ENCODE measurements at regions not wholly inside any gene's neighbourhood (a gene's known extent, or its start where the extent isn't known, plus 50 kb on each side); places are given as distances from the start of the nearest gene placed in this dataset.
"Not testable (repeated sequence)": the region's sequence is repeated elsewhere in the genome, so short reads cannot be mapped to it uniquely, and the experiment has no call there.

DNA sequence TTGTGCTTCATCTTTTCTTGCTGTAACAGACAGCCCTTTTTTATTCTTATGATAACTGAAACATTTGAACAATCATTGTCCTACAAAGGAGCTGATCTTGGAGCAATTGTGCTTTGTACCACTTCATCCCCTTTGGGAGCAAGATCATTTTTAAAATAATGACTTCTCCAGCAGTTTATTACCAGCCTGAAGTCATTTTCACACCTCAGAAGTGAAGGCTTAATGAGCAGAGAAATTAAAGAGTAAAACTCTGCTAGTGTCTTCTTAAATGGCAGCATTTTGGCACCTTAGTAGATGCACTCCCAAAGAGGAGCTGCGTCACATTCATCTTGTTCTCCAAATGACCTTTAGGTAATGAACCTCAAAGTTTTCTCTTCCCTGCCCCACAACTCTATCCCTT lies 439.6 kb upstream of the CAMK1G start:
- Histone ChIP-seq H3K36me3 (replicated peaks) (no peaks in the 10 kb centered on the region), H3K9me3 (no peaks in the 10 kb centered on the region), H3K4me3 (no peak overlapping the region), H3K27me3 (ENCODE audit: low read depth) (no peaks in the 10 kb centered on the region), H3K4me1 (no peaks in the 10 kb centered on the region)
- in situ Hi-C loops (cut with MboI; ENCODE audit: low sequenced_read_pairs) = no loop called here
- no peak for DNase-seq (ENCODE audit: low spot score in 2 of 2)

DNA sequence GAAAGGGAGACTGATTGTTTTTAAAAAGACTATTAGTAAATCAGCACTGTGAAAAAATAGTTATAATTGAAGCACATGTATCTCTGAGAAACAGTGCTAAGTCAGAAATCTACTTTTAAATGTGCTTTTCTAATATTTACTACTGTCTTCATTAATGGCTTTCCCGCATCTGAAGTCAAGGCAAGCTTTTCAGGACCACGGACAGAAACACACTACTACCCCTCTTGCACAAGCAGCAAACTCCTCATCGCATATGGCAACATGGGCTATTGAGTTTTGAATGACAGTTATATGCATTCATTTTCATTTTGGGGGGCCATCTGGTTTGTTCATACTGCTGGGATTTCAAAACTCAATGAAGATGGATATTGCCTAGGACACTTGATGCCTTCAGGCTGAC lies 433.4 kb upstream of the CAMK1G start:
- H3K9me3 ChIP-seq = no peaks in the 10 kb centered on the region
- H3K27me3 ChIP-seq (ENCODE audit: low read depth) = no peaks in the 10 kb centered on the region
- H3K4me1 ChIP-seq = no peaks in the 10 kb centered on the region
- no peaks in the 10 kb centered on the region for H3K36me3 ChIP-seq (replicated peaks)
- no peak overlapping the region for H3K4me3 ChIP-seq
- in situ Hi-C loops (cut with MboI; ENCODE audit: low sequenced_read_pairs) = no loop called here
- peak in 1 of 2 experiments; percentile 21 for DNase-seq (ENCODE audit: low spot score in 2 of 2)

DNA sequence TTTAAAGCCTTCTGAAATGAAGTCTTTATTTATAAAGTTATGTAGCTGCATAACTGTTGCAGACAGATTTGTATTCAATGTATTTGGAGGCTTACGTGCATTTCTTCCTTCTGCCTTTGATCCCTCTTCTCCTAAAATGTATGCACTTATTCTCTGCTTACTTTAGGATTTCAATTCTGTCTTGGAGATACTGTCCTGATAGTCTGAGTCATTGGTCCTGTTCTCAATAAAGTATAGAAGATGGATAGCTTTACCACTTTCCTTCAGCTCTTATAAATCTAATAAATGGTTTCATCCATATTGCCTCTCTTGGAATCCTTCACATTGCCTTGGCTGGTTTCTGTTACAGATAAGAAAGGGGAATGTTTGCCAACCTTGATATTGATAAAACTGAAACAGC lies 430.1 kb upstream of the CAMK1G start:
- Histone ChIP-seq H3K4me1 (no peaks in the 10 kb centered on the region), H3K9me3 (no peaks in the 10 kb centered on the region), H3K27me3 (ENCODE audit: low read depth) (no peaks in the 10 kb centered on the region), H3K36me3 (replicated peaks) (no peaks in the 10 kb centered on the region), H3K4me3 (no peak overlapping the region)
- in situ Hi-C loops (cut with MboI; ENCODE audit: low sequenced_read_pairs) = no loop called here
- no peak for DNase-seq (ENCODE audit: low spot score in 2 of 2)

DNA sequence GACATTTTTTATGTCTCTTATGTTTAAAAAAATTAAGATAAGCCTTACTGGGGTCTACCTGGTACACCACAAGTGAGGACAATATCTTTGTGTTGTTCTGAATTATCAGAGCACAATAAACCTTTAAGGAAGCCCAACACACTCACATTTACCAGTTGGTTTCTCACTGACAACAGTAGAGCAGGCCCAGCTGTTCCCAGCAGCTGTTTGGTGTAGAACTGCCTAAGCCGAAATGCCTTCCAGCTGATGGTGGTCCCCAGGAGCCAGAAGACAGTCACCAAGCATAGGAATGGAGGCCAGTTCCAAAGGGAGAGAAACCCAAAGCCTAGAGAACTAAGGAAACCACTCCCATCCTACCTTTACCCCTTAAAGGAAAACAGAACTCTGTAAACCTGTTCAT lies 428.6 kb upstream of the CAMK1G start:
- H3K4me1 ChIP-seq = no peaks in the 10 kb centered on the region
- H3K36me3 ChIP-seq (replicated peaks) = no peaks in the 10 kb centered on the region
- no peaks in the 10 kb centered on the region for H3K9me3 ChIP-seq
- H3K27me3 ChIP-seq (ENCODE audit: low read depth) = no peaks in the 10 kb centered on the region
- H3K4me3 ChIP-seq = no peak overlapping the region
- no peak for DNase-seq (ENCODE audit: low spot score in 2 of 2)
- in situ Hi-C loops (cut with MboI; ENCODE audit: low sequenced_read_pairs) = no loop called here

DNA sequence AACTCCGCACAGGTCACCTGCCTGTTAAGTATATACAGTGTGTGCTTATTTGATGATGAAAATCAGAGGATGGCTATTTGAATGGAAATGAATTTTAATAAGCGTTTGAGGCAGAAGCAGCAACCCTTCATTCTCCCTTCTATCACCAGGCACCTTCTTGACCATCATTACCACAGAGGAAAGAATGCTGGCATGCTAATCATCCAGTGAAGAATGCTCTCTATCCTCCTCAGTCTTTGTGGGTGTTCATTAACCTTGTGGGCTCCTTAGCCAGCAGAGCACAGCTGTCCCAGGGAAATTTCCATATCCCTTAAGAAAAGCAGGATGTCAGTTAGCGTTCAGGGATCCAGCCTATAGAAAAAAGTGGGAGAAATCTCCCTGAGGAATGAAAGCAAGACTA lies 428.0 kb upstream of the CAMK1G start:
- Histone ChIP-seq H3K36me3 (replicated peaks) (no peaks in the 10 kb centered on the region), H3K27me3 (ENCODE audit: low read depth) (no peaks in the 10 kb centered on the region), H3K4me1 (no peaks in the 10 kb centered on the region), H3K4me3 (no peak overlapping the region), H3K9me3 (no peaks in the 10 kb centered on the region)
- DNase-seq (ENCODE audit: low spot score in 2 of 2) = no peak
- in situ Hi-C loops (cut with MboI; ENCODE audit: low sequenced_read_pairs) = no loop called here

DNA sequence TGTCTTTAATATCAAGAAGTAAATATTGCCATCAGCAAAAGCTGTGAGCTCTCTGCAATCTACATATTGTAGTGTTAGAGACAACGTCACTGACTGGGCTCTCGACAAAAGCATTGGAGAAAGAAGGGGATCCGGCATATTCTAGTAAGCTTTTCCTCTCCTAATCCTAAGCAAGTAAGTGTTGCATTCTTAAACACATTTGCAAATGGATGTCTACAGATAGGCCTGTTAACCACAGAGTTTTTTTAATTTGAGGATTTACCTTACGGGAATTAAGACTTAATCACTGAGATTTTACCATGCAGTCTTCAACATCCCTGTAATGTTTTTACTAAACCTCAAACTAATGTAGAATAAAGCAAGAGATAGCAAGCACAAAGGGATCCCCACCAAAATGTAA lies 426.5 kb upstream of the CAMK1G start:
- DNase-seq (ENCODE audit: low spot score in 2 of 2) = no peak
- H3K36me3 ChIP-seq (replicated peaks) = no peaks in the 10 kb centered on the region
- in situ Hi-C loops (cut with MboI; ENCODE audit: low sequenced_read_pairs) = no loop called here
- no peaks in the 10 kb centered on the region for H3K27me3 ChIP-seq (ENCODE audit: low read depth)
- H3K4me1 ChIP-seq = no peaks in the 10 kb centered on the region
- H3K4me3 ChIP-seq = no peak overlapping the region
- H3K9me3 ChIP-seq = no peaks in the 10 kb centered on the region

DNA sequence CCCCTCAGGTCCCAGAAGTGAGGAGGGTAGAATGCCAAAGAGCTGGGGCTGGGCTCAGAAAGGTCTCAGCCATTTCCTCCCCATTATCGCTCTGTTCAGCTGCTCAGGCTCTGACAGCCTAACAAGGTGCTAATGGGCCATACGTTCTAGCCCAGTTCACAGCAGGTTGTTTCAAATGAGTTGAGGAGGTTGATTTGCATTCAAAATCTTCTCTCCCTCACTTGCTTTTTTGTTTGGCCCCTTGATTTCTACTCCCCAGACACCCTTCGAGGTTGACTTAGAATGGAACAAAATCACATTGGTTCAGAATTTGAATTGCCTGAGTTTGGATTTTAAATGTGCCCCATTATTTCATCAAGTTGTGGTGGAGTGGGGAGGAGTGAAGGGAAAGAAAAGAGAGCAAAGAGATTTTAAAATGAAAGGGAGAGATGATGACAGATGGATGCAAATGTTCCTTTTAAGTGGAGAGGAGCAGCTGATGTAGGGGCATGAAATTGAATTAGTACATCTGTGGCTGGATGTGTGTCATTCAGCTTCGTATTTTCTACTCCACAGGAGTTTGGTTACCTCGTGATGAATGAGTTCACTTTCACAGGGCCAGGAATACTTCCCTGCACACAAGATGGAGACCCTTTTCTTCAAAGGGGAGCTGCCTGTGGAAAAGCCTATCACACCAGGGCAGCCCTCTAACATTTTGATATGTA lies 425.8 kb upstream of the CAMK1G start:
- no peak for DNase-seq (ENCODE audit: low spot score in 2 of 2)
- Histone ChIP-seq H3K4me1 (no peaks in the 10 kb centered on the region), H3K9me3 (no peaks in the 10 kb centered on the region), H3K27me3 (ENCODE audit: low read depth) (no peaks in the 10 kb centered on the region), H3K4me3 (no peak overlapping the region), H3K36me3 (replicated peaks) (no peaks in the 10 kb centered on the region)
- in situ Hi-C loops (cut with MboI; ENCODE audit: low sequenced_read_pairs) = no loop called here

DNA sequence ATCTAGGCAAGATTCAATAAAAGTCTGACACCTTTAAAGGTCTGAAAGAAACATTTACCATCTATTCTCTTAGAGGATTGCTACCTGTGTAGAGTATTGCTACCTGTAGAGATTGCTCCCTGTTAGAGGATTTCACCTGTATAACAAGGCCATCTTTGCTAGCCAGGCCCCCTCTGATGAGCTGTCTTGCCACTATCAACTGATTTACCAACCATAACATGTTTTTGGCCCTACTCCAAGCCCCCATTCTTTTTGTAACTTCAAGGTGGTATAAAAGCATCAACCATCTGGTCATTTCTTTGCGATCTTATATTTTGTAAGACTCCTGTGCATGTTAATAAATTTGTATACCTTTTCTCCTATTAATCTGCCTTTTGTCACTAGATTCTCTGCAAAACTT lies 424.7 kb upstream of the CAMK1G start:
- no peaks in the 10 kb centered on the region for H3K36me3 ChIP-seq (replicated peaks)
- H3K4me1 ChIP-seq = no peaks in the 10 kb centered on the region
- DNase-seq (ENCODE audit: low spot score in 2 of 2) = no peak
- in situ Hi-C loops (cut with MboI; ENCODE audit: low sequenced_read_pairs) = no loop called here
- H3K27me3 ChIP-seq (ENCODE audit: low read depth) = no peaks in the 10 kb centered on the region
- H3K9me3 ChIP-seq = no peaks in the 10 kb centered on the region
- H3K4me3 ChIP-seq = no peak overlapping the region

DNA sequence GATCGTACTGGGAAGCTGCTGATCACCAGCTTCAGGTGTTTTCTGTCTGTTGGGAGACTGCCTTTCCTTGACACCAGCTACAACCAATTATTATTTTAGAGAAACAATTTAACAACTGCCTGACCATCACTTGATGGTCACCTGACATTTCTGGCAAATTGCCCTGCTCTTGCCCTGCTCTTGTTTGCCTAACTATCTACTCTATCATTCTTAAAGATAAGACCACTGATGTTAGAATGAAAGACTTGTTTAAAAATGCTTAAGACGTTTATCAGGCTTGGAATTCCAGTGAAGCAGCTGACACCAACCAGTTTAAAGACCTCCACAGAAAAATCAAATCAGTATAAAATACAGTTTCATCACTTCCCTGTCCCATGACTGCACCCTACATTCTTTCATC lies 423.3 kb upstream of the CAMK1G start:
- no peaks in the 10 kb centered on the region for H3K4me1 ChIP-seq

DNA sequence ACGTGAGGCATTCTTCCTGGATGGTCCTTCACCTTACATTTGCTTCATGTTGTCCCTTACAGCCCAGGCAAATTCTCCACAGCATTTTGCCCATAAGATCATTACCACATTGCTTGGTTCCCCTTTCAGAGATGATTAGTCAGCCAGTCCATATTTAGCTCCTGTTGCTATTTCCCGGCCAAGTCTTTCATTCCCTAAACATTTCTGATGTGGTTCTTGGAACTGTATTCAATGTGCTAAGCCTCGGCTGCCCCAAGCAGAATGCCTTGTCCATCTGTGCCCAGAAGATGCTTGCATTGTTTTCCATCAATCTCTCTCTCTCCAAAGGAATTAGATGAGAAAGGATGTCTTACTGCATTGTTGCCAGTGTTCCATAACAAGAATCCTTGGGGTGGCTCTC lies 420.9 kb upstream of the CAMK1G start:
- Histone ChIP-seq H3K4me3 (no peak overlapping the region), H3K36me3 (replicated peaks) (no peaks in the 10 kb centered on the region), H3K9me3 (no peaks in the 10 kb centered on the region), H3K4me1 (no peaks in the 10 kb centered on the region), H3K27me3 (ENCODE audit: low read depth) (no peaks in the 10 kb centered on the region; the same call in 1 of the 2 replicates)
- in situ Hi-C loops (cut with MboI; ENCODE audit: low sequenced_read_pairs) = no loop called here
- no peak for DNase-seq (ENCODE audit: low spot score in 2 of 2)

More for the DNA sequence above, 423.3 kb upstream of the CAMK1G start:
- Histone ChIP-seq H3K27me3 (ENCODE audit: low read depth) (no peaks in the 10 kb centered on the region; the same call in 1 of the 2 replicates), H3K36me3 (replicated peaks) (no peaks in the 10 kb centered on the region), H3K4me3 (no peak overlapping the region), H3K9me3 (no peaks in the 10 kb centered on the region)
- DNase-seq (ENCODE audit: low spot score in 2 of 2) = no peak
- in situ Hi-C loops (cut with MboI; ENCODE audit: low sequenced_read_pairs) = no loop called here

DNA sequence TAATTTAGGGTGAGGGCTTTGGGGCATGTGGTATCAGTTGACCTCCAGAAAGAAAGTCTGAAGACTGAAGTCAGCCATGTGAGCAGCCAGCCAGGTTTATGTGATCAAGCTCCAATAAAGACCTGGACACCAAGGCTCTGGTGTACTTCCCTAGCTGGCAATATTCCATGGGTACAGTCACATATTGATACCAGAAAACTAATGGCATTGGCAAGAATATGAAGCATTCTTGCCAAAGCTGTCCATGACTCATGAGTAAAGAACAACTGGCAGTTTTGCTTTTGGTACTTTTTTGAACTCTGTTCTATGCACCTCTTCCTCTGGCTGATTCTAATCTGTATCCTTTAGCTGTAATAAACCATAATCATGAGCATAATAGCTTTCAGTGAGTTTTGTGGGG lies 415.3 kb upstream of the CAMK1G start:
- Histone ChIP-seq H3K36me3 (replicated peaks) (no peaks in the 10 kb centered on the region), H3K9me3 (no peaks in the 10 kb centered on the region), H3K4me3 (no peak overlapping the region), H3K27me3 (ENCODE audit: low read depth) (no peaks in the 10 kb centered on the region; the same call in 1 of the 2 replicates), H3K4me1 (no peaks in the 10 kb centered on the region)
- in situ Hi-C loops (cut with MboI; ENCODE audit: low sequenced_read_pairs) = no loop called here
- DNase-seq (ENCODE audit: low spot score in 2 of 2) = no peak

DNA sequence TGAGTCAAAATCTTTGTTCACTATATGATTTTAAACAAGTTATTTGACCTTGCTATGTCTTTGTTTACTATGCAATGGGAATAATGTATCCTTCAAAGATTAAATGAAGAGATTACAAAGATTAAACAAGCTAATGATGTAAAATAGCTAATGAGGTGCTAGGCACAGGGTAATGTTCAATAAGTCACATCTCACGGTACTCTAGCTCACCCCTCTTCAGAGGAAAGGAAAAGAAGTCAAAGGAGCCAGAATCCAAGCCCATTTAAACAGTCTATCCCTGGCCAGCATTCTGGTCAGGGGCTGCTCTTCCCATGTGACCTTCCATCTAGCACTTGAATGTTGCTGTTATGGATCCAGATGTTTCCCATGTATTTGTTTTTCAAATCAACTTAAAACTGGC lies 412.4 kb upstream of the CAMK1G start:
- Histone ChIP-seq H3K4me1 (no peaks in the 10 kb centered on the region), H3K36me3 (replicated peaks) (no peaks in the 10 kb centered on the region), H3K9me3 (no peaks in the 10 kb centered on the region), H3K27me3 (ENCODE audit: low read depth) (no peaks in the 10 kb centered on the region), H3K4me3 (no peak overlapping the region)
- DNase-seq (ENCODE audit: low spot score in 2 of 2) = no peak
- in situ Hi-C loops (cut with MboI; ENCODE audit: low sequenced_read_pairs) = no loop called here

DNA sequence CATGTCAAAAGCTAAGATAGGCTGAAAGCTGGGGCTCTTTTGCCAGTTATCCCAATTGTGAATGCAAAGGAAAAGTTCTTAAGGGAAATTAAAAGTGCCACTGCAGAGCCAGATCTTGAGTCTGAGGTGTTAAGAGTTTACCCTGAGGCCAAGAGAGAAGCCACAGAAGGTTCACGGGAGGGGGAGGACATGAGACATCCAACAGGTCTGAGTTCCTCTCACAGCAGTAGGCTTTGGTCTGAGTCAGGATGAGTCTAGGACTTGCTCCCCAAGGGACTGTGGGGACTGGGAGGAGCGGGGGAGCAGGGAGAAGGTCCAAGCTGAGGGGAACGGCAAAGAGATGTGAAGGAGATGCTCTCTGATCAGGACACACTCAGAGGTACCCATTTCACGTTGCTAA lies 411.2 kb upstream of the CAMK1G start:
- H3K4me1 ChIP-seq = no peaks in the 10 kb centered on the region
- no peak for DNase-seq (ENCODE audit: low spot score in 2 of 2)
- no peaks in the 10 kb centered on the region for H3K9me3 ChIP-seq
- in situ Hi-C loops (cut with MboI; ENCODE audit: low sequenced_read_pairs) = no loop called here
- no peaks in the 10 kb centered on the region for H3K36me3 ChIP-seq (replicated peaks)
- H3K27me3 ChIP-seq (ENCODE audit: low read depth) = no peaks in the 10 kb centered on the region
- no peak overlapping the region for H3K4me3 ChIP-seq

DNA sequence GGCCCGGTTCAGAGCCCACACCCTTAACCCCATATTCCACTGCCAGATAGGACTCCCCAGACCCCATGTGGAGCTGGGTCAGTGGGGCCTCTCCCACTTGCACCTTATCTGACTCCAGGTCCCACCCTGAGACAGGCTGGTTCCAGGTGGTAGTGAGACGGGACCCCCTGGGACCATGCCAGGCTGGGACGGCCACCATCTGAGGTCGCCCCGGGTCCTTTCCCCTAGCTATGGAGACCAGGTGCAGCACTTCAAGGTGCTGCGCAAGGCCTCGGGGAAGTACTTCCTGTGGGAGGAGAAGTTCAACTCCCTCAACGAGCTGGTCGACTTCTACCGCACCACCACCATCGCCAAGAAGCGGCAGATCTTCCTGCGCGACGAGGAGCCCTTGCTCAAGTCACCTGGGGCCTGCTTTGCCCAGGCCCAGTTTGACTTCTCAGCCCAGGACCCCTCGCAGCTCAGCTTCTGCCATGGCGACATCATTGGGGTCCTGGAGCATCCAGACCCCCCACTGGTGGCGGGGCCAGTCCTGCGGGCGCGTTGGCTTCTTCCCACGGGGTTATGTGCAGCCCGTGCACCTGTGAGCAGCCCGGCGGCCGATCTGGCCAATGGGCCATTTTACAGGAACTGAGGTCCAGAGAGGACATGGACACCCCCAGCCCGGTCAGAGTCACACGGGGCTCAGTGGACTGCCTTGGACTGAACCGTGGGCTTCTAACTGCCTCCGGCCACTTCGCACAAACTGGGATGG lies 410.5 kb upstream of the CAMK1G start:
- H3K27me3 ChIP-seq (ENCODE audit: low read depth); in situ Hi-C loops (cut with MboI; ENCODE audit: low sequenced_read_pairs); H3K4me3 ChIP-seq; H3K4me1 ChIP-seq; H3K36me3 ChIP-seq (replicated peaks); DNase-seq (ENCODE audit: low spot score in 2 of 2); H3K9me3 ChIP-seq: not testable (repeated sequence)
